Cardiac fibroblast (primary cell): ENCODE measurements at regions not wholly inside any gene's neighbourhood (a gene's known extent, or its start where the extent isn't known, plus 50 kb on each side); places are given as distances from the start of the nearest gene placed in this dataset.

Experiments
- DNase-seq, 2 donors: peaks; one replicate each; pipeline versions ENCODE4 v3.0.0 to v3.0.0-alpha.2; 2010; ENCODE audit warnings: low read depth in 2 of 2
- H3K4me3 ChIP-seq, 2 donors: replicated peaks in 1 of 2; 1 replicate in 1 of 2; 2 replicates in 1 of 2; pipeline ENCODE4 v1.5.1; 2011; ENCODE audit warnings: low read depth in 2 of 2, low read length in 2 of 2, mild to moderate bottlenecking in 2 of 2, moderate library complexity in 1 of 2
- CTCF ChIP-seq: IDR thresholded peaks from one replicate; pipeline ENCODE4 v1.5.1; 2011; ENCODE audit warnings: low read depth, mild to moderate bottlenecking, low read length, inconsistent platforms

GRCh38 chr11:11125618-11126017 is 227.4 kb downstream of the CSNK2A3 start:
- DNase-seq, result no peak
- no peak overlapping the region for H3K4me3 ChIP-seq
- TF ChIP-seq CTCF, result no peak

GRCh38 chr11:11122749-11123148 is 230.3 kb downstream of the CSNK2A3 start:
- H3K4me3 ChIP-seq, result no peak overlapping the region
- DNase-seq, result no peak
- no peak for TF ChIP-seq CTCF

- no peak for DNase-seq
- no peak overlapping the region for H3K4me3 ChIP-seq
- no peak for TF ChIP-seq CTCF
Observed at GRCh38 chr11:11119917-11120316, 233.1 kb downstream of the CSNK2A3 start.

- H3K4me3 ChIP-seq, result no peak overlapping the region
- no peak for TF ChIP-seq CTCF
- DNase-seq, result no peak
Observed at GRCh38 chr11:11117730-11118129, 235.3 kb downstream of the CSNK2A3 start.

GRCh38 chr11:11115475-11115874 is 237.6 kb downstream of the CSNK2A3 start:
- no peak overlapping the region for H3K4me3 ChIP-seq
- no peak for TF ChIP-seq CTCF
- no peak for DNase-seq

GRCh38 chr11:11113626-11114025 is 239.4 kb downstream of the CSNK2A3 start:
- no peak for TF ChIP-seq CTCF
- DNase-seq, result no peak
- H3K4me3 ChIP-seq, result no peak overlapping the region

- no peak overlapping the region for H3K4me3 ChIP-seq
- DNase-seq, result no peak
- no peak for TF ChIP-seq CTCF
Observed at GRCh38 chr11:11108026-11108425, 245.0 kb downstream of the CSNK2A3 start.
